HG03565 (cell line): ENCODE measurements at regions not wholly inside any gene's neighbourhood (a gene's known extent, or its start where the extent isn't known, plus 50 kb on each side); places are given as distances from the start of the nearest gene placed in this dataset.
"Not testable (repeated sequence)": the region's sequence is repeated elsewhere in the genome, so short reads cannot be mapped to it uniquely, and the experiment has no call there.

Experiments
- ATAC-seq: cut with Tn5 transposase; IDR thresholded peaks from one replicate; pipeline ENCODE4 v1.9.1; 2021; ENCODE audit warnings: mild to moderate bottlenecking, moderate library complexity; ENCODE audit not compliant: unreplicated experiment

DNA sequence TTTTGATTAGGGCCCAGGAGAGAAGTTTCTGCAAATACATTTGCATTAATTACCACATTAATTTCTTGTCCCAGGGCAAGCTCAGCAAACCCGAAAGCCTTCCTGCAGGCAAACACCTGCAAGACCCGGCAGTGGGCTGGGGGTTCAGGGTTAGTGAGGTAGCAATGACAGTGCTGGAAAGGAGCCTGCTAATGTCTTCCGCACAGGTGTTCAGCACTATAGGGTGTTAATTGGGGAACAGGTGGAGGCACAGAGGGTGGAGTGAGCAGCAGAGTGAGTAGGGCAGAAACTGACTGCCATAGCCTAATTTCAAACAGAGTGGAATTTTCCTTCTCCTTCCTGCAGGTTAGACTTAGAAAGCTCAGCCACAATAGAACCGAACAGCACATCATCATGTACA lies 50.9 kb upstream of the UBASH3B start:
- no peak for ATAC-seq

GRCh38 chr11:122601141-122602125 lies 54.1 kb upstream of the UBASH3B start:
- no peak for ATAC-seq

- no peak for ATAC-seq
Observed at GRCh38 chr11:122600290-122600689, 55.2 kb upstream of the UBASH3B start.

GRCh38 chr11:122599434-122599833 lies 56.1 kb upstream of the UBASH3B start:
- ATAC-seq: no peak

DNA sequence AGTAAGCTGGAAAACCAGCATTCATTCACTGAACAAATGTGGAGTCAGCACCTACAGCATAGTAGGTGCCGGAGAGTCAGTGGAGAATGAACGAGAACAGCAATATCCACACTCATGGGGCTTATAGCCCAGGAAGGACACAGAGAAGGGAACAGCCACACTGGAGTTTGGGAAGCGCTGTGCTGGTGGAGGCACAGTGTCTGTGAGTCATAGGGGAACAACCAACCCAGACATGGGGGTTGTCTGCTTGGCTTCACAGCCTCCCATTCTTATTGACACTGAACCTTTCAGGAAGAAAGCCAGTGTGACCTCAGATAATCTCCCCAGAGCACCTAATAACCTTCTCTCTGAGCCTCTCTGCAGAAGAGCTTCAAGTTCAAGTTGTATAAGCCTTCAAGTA lies 56.6 kb upstream of the UBASH3B start:
- ATAC-seq: no peak

DNA sequence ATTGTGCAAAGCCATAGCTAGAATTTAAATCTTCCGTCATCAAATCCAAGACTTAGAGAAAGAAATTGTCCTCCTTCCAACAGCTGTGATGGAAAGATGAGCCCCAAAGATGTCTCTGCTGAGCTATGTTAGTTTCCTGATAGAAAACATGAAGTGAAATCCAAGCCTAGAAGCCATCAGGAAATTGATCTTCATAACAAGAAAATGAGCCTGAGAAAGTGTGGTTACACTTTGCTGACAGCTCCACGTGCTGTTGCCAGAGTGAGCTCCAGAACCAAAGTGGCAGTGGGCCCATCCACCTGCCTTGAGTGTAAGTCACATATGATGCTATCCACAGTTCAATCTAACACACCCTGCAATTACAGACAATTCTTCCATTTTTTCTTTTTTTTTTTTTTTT lies 58.0 kb upstream of the UBASH3B start:
- no peak for ATAC-seq

GRCh38 chr11:122594986-122595645 lies 60.4 kb upstream of the UBASH3B start:
- ATAC-seq: no peak

- ATAC-seq: no peak
Observed at GRCh38 chr11:122593473-122594420, 61.8 kb upstream of the UBASH3B start.

DNA sequence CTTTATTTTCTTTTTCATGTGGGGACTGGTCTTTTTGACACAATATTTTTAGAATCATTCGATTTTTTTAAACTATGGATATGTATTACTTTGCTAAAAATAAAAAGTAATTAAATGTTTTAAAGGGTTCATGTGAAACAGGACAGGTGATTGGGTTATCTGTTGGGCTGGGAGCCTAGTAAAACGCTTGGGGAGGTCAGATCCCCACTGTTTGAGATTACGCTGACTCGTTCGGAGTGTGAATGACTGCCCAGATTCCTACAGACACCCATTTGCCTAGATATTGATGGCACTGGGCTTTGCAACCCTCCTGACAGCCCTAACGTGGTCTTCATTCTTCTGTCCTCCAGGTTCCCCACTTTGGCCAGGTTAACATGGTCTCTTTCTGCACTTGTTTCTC lies 62.9 kb upstream of the UBASH3B start:
- ATAC-seq: no peak

DNA sequence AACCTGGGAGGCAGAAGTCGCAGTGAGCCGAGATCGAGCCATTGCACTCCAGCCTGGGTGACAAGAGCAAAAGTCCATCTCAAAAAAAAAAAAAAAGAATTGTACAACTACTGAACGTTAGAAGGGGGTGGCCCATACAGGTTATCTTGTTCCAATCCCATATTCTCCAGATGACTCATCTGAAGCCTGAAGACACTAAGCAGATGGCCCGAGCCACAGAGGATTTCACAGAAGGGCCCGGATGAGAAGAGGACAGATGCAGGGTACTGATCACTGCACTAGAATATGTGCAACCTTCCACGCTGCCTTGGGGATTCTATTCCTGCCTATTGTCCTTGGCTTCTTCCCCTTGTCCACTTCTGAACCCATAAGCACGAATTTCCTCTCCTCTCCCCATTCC lies 70.9 kb upstream of the UBASH3B start:
- ATAC-seq: no peak

DNA sequence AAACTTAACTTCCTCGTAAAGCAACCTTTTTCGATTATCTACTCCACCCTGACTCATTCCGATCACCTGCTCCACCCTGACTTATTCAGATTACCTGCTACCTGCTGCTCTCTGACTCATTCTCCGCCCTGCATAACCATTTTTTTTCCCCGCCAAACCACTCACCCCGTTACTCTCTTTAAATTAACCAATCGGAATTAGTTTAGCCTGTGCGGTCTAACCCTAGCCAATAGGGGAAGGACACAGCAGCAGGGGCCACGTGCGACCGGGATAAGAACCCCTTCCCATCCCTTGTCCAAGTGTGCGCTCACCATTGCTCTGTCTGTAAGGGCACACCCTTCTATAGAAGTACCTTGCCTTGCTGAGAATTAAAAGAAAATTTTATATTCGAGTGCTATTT lies 75.5 kb upstream of the UBASH3B start:
- not testable (repeated sequence) for ATAC-seq

GRCh38 chr11:122578171-122578825 lies 77.2 kb upstream of the UBASH3B start:
- no peak for ATAC-seq

- no peak for ATAC-seq
Observed at GRCh38 chr11:122572592-122572991, 82.9 kb upstream of the UBASH3B start.

GRCh38 chr11:122563761-122564160 lies 91.8 kb upstream of the UBASH3B start:
- ATAC-seq: no peak

- no peak for ATAC-seq
Observed at GRCh38 chr11:122559734-122560382, 95.7 kb upstream of the UBASH3B start.

DNA sequence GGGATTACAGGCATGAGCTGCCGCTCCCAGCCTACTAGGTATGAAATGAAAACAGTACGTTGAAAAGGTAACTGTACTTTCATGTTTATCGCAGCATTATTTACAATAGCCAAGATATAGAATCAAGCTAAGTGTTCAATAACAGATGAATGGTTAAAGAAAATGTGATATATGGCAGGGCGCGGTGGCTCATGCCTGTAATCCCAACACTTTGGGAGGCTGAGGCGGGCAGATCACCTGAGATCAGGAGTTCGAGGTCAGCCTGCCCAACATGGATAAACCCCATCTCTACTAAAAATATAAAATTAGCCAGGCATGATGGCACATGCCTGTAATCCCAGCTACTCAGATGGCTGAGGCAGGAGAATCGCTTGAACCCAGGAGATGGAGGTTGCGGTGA lies 96.3 kb upstream of the UBASH3B start:
- not testable (repeated sequence) for ATAC-seq

DNA sequence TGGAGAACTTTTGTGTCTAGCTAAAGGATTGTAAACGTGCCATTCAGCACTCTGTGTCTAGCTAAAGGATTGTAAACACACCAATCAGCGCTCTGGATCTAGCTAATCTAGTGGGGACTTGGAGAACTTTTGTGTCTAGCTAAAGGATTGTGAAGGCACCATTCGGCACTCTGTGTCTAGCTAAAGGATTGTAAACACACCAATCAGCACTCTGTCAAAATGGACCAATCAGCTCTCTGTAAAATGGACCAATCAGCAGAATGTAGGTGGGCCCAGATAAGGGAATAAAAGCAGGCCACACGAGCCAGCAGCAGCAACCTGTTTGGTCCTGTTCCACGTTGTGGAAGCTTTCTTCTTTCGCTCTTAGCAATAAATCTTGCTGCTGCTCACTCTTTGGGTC lies 98.4 kb upstream of the UBASH3B start:
- ATAC-seq: not testable (repeated sequence)

DNA sequence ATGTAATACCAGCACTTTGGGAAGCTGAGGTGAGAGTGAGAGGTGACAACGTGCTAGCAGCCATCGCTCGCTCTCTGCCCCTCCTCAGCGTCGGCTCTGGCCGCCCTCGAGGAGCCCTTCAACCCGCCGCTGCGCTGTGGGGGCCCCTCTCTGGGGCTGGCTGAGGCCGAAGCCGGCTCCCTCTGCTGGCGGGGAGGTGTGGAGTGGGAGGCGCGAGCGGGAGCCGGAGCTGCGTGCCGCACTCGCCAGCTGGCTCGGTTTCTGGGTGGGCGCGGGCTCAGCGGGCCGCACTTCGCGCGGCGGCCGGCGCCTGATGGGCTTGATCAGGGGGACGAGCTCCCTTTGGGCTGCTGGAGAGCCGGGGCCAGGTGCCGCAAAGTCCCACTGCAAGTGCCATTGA lies 98.9 kb upstream of the UBASH3B start:
- no peak for ATAC-seq

- no peak for ATAC-seq
Observed at GRCh38 chr11:122538060-122538459, 117.5 kb upstream of the UBASH3B start.

DNA sequence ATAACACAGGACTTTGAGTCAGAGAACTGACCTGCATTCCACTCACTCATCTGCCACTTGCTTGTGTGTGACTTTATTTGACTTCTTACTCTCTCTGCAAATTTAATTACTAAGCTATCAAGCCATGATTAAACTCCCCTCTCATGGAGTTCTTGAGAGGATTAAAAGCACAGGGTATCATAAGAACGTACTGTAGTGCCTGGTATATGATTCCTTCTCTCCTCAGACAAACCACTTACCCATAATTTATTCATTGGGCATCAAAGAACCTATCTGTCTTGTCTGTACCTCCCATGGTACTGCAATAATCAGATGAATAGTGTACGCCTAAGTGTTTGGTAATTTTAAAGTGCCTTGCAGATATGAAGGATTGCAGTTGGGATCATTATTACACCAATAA lies 130.6 kb upstream of the UBASH3B start:
- ATAC-seq: no peak
